ENCODE measurements at regions not wholly inside any gene's neighbourhood (a gene's known extent, or its start where the extent isn't known, plus 50 kb on each side); places are given as distances from the start of the nearest gene placed in this dataset.

- no peak for DNase-seq (ENCODE audit: low read depth in 2 of 2)
- Histone ChIP-seq H3K27me3 (ENCODE audit: control insufficient read depth, insufficient read depth, low read length) (no peaks in the 10 kb centered on the region), H4K20me1 (ENCODE audit: control insufficient read depth, extremely low read depth, insufficient read depth, low read length) (no peaks in the 10 kb centered on the region), H3K36me3 (ENCODE audit: control insufficient read depth, insufficient read depth, low read length) (no peaks in the 10 kb centered on the region), H3K4me3 (replicated peaks in 1 of 4; ENCODE audit: control extremely low read depth in 1 of 4, insufficient read depth in 1 of 4, low read depth in 3 of 4, low read length in 4 of 4) (no peak overlapping the region), H3K4me2 (ENCODE audit: extremely low read depth, insufficient read depth, low read length) (no peak overlapping the region), H3K9ac (ENCODE audit: insufficient read depth, low read length) (no peak overlapping the region), H3K9me3 (ENCODE audit: control insufficient read depth, insufficient read depth, low read depth, low read length) (no peaks in the 10 kb centered on the region), H3K79me2 (ENCODE audit: control insufficient read depth, insufficient read depth, low read length) (no peaks in the 10 kb centered on the region), H3K4me1 (ENCODE audit: control insufficient read depth, extremely low read depth, insufficient read depth, low read length) (no peaks in the 10 kb centered on the region), H2AFZ (ENCODE audit: low read length) (no peak overlapping the region), H3K27ac (ENCODE audit: insufficient read depth, low read length) (no peak overlapping the region)
- TF ChIP-seq EZH2 (IDR thresholded peaks at IDR 0.05; ENCODE audit: low read length, missing control alignments): no peak
- no peak for TF ChIP-seq CTCF (conservative IDR thresholded peaks at IDR 0.05 in 1 of 2, IDR thresholded peaks at IDR 0.05 in 1 of 2; ENCODE audit: low read depth in 1 of 2, low read length in 2 of 2)
These were observed 327.4 kb downstream of the CTTN start for GRCh38 chr11:70725739-70726138.

GRCh38 chr11:70727021-70727420 is 328.7 kb downstream of the CTTN start:
- DNase-seq (ENCODE audit: low read depth in 2 of 2): no peak
- no peak for TF ChIP-seq CTCF (conservative IDR thresholded peaks at IDR 0.05 in 1 of 2, IDR thresholded peaks at IDR 0.05 in 1 of 2; ENCODE audit: low read depth in 1 of 2, low read length in 2 of 2)
- TF ChIP-seq EZH2 (IDR thresholded peaks at IDR 0.05; ENCODE audit: low read length, missing control alignments): no peak
- H3K9ac ChIP-seq (ENCODE audit: insufficient read depth, low read length): no peak overlapping the region
- no peaks in the 10 kb centered on the region for H3K4me1 ChIP-seq (ENCODE audit: control insufficient read depth, extremely low read depth, insufficient read depth, low read length)
- no peaks in the 10 kb centered on the region for H3K27me3 ChIP-seq (ENCODE audit: control insufficient read depth, insufficient read depth, low read length)
- H4K20me1 ChIP-seq (ENCODE audit: control insufficient read depth, extremely low read depth, insufficient read depth, low read length): no peaks in the 10 kb centered on the region
- H3K79me2 ChIP-seq (ENCODE audit: control insufficient read depth, insufficient read depth, low read length): no peaks in the 10 kb centered on the region
- H3K27ac ChIP-seq (ENCODE audit: insufficient read depth, low read length): no peak overlapping the region
- H3K9me3 ChIP-seq (ENCODE audit: control insufficient read depth, insufficient read depth, low read depth, low read length): no peaks in the 10 kb centered on the region
- H3K4me3 ChIP-seq (replicated peaks in 1 of 4; ENCODE audit: control extremely low read depth in 1 of 4, insufficient read depth in 1 of 4, low read depth in 3 of 4, low read length in 4 of 4): no peak overlapping the region
- no peak overlapping the region for H2AFZ ChIP-seq (ENCODE audit: low read length)
- H3K36me3 ChIP-seq (ENCODE audit: control insufficient read depth, insufficient read depth, low read length): no peaks in the 10 kb centered on the region
- no peak overlapping the region for H3K4me2 ChIP-seq (ENCODE audit: extremely low read depth, insufficient read depth, low read length)

- Histone ChIP-seq H3K9me3 (ENCODE audit: control insufficient read depth, insufficient read depth, low read depth, low read length) (no peaks in the 10 kb centered on the region), H3K4me2 (ENCODE audit: extremely low read depth, insufficient read depth, low read length) (no peak overlapping the region)
These were observed 329.7 kb downstream of the CTTN start for GRCh38 chr11:70727899-70728620.

More at GRCh38 chr11:70727899-70728620, 329.7 kb downstream of the CTTN start:
- H3K4me1 ChIP-seq (ENCODE audit: control insufficient read depth, extremely low read depth, insufficient read depth, low read length): no peaks in the 10 kb centered on the region
- no peak overlapping the region for H3K9ac ChIP-seq (ENCODE audit: insufficient read depth, low read length)
- H2AFZ ChIP-seq (ENCODE audit: low read length): no peak overlapping the region
- H3K79me2 ChIP-seq (ENCODE audit: control insufficient read depth, insufficient read depth, low read length): no peaks in the 10 kb centered on the region
- no peak for TF ChIP-seq CTCF (conservative IDR thresholded peaks at IDR 0.05 in 1 of 2, IDR thresholded peaks at IDR 0.05 in 1 of 2; ENCODE audit: low read depth in 1 of 2, low read length in 2 of 2)
- TF ChIP-seq EZH2 (IDR thresholded peaks at IDR 0.05; ENCODE audit: low read length, missing control alignments): no peak
- no peaks in the 10 kb centered on the region for H3K27me3 ChIP-seq (ENCODE audit: control insufficient read depth, insufficient read depth, low read length)
- H3K36me3 ChIP-seq (ENCODE audit: control insufficient read depth, insufficient read depth, low read length): no peaks in the 10 kb centered on the region
- H4K20me1 ChIP-seq (ENCODE audit: control insufficient read depth, extremely low read depth, insufficient read depth, low read length): no peaks in the 10 kb centered on the region
- no peak overlapping the region for H3K4me3 ChIP-seq (replicated peaks in 1 of 4; ENCODE audit: control extremely low read depth in 1 of 4, insufficient read depth in 1 of 4, low read depth in 3 of 4, low read length in 4 of 4)
- no peak overlapping the region for H3K27ac ChIP-seq (ENCODE audit: insufficient read depth, low read length)
- no peak for DNase-seq (ENCODE audit: low read depth in 2 of 2)
